ENCODE measurements at regions not wholly inside any gene's neighbourhood (a gene's known extent, or its start where the extent isn't known, plus 50 kb on each side); places are given as distances from the start of the nearest gene placed in this dataset.
A peak's percentile ranks its signal among the peaks of the same experiment; 100 is the strongest.

DNA sequence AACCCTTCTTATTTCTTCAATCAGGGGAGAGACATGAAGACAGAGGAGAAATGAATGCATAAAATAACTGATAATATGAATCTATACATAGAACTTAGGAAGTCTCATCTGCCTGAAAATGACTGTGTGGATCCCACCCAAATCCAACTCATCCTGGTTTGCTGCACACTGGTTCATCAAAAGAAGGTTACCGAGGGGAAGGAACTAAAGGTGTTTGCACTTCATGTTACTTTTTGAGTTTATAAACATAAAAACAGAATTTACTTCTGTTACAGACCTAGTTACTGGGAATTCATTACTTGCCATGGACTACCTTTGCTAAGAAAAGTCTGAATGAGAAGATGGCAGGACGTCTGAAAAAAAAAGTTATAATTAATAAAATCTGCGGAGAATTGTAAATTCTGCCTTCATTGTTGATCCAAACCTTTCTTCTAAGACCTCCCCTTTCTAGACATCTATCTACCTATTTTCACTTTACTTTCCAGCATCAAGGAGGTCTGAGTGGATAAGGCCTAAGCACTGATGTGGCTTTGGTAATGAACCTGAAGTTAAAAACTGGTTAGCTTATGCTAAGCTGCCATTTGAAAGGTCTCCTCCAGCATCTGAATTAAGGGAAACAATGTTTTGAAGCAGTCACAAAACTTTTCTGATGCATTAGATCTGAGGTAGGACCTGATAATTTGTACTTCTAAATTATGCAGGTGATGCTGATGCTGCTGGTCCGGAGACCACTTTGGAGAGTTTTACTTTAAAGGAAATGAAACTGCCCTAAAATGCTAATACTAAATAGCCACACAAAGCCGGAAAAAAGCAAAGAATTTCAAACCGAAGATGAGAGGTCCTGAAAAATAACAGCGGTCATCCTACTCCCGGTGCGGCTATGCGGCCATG, 84.0 kb downstream of the HFE start:
- TF ChIP-seq, protein P1, sequence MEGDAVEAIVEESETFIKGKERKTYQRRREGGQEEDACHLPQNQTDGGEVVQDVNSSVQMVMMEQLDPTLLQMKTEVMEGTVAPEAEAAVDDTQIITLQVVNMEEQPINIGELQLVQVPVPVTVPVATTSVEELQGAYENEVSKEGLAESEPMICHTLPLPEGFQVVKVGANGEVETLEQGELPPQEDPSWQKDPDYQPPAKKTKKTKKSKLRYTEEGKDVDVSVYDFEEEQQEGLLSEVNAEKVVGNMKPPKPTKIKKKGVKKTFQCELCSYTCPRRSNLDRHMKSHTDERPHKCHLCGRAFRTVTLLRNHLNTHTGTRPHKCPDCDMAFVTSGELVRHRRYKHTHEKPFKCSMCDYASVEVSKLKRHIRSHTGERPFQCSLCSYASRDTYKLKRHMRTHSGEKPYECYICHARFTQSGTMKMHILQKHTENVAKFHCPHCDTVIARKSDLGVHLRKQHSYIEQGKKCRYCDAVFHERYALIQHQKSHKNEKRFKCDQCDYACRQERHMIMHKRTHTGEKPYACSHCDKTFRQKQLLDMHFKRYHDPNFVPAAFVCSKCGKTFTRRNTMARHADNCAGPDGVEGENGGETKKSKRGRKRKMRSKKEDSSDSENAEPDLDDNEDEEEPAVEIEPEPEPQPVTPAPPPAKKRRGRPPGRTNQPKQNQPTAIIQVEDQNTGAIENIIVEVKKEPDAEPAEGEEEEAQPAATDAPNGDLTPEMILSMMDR (IDR thresholded peaks at IDR 0.05; ENCODE audit: low read depth, low read length), result no peak
- H3K36me3 ChIP-seq, result no peaks in the 10 kb centered on the region
- H3K9me3 ChIP-seq (ENCODE audit: severe bottlenecking), result no peaks in the 10 kb centered on the region
- peak overlapping the region; percentile 94 for H3K4me3 ChIP-seq (ENCODE audit: low read depth, low read length)
- no peaks in the 10 kb centered on the region for H3K27me3 ChIP-seq (ENCODE audit: insufficient read depth, low read depth, severe bottlenecking)
- no peak for DNase-seq
- peak overlapping the region; percentile 85 for H3K27ac ChIP-seq

DNA sequence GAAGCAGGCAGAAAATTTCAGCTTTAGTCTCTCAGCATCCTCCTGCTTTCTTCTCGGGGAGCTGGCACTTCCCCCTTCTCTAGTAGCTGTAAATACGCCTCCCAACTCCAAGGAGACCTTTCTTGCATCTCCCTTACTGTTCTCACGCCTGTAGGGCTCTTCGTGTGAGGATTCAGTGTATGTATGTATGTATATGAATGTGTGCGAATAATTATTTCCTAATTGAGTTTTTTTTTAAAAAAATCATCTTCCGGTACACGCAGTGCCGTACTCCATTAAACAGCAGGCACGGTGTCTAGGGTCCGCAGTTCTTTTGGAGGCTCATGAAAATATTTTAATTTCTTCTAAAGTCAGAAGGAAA, 85.4 kb downstream of the HFE start:
- TF ChIP-seq, protein P1 (IDR thresholded peaks at IDR 0.05; ENCODE audit: low read depth, low read length), result no peak
- no peaks in the 10 kb centered on the region for H3K36me3 ChIP-seq
- H3K4me3 ChIP-seq (ENCODE audit: low read depth, low read length), result peak overlapping the region; percentile 94
- H3K27ac ChIP-seq, result peak overlapping the region; percentile 85
- no peaks in the 10 kb centered on the region for H3K27me3 ChIP-seq (ENCODE audit: insufficient read depth, low read depth, severe bottlenecking)
- no peaks in the 10 kb centered on the region for H3K9me3 ChIP-seq (ENCODE audit: severe bottlenecking)
- no peak for DNase-seq

DNA sequence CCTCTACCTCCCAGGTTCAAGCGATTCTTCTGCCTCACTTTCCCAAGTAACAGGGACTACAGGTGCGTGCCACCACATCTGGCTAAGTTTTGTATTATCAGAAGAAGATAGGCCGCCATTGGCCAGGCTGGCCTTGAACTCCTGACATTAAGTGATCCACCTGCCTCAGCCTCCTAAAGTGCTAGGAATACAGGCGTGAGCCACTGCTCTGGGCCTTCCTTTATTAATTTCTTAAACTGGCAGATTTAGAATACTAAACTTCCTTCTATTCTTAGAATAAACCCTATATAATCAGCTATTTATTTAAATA, 86.6 kb downstream of the HFE start:
- H3K27me3 ChIP-seq (ENCODE audit: insufficient read depth, low read depth, severe bottlenecking), result no peaks in the 10 kb centered on the region
- H3K27ac ChIP-seq, result no peak overlapping the region
- TF ChIP-seq, protein P1 (IDR thresholded peaks at IDR 0.05; ENCODE audit: low read depth, low read length), result no peak
- H3K4me3 ChIP-seq (ENCODE audit: low read depth, low read length), result no peak overlapping the region
- no peaks in the 10 kb centered on the region for H3K9me3 ChIP-seq (ENCODE audit: severe bottlenecking)
- no peak for DNase-seq
- H3K36me3 ChIP-seq, result no peaks in the 10 kb centered on the region

DNA sequence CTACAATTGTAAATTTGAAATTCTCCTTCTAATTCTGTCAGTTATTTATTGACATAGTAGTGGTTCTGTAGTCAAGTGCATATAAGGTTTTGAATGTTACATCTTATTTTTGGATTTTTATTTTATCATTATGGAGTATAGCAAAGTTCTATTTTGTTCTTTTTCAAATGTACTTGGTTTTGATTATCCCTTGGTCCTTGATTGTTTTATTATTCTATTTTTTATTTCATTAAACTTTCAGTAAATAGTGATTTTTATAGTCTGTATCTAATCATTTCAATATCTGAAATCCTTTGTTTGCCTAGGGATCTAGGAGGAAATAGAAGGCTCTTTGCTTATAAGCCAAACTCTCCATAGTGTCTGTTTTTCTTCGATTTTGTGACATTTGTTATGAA, 87.8 kb downstream of the HFE start:
- H3K27me3 ChIP-seq (ENCODE audit: insufficient read depth, low read depth, severe bottlenecking), result no peaks in the 10 kb centered on the region
- no peaks in the 10 kb centered on the region for H3K36me3 ChIP-seq
- DNase-seq, result no peak
- H3K4me3 ChIP-seq (ENCODE audit: low read depth, low read length), result no peak overlapping the region
- no peak overlapping the region for H3K27ac ChIP-seq
- TF ChIP-seq, protein P1 (IDR thresholded peaks at IDR 0.05; ENCODE audit: low read depth, low read length), result no peak
- H3K9me3 ChIP-seq (ENCODE audit: severe bottlenecking), result no peaks in the 10 kb centered on the region

DNA sequence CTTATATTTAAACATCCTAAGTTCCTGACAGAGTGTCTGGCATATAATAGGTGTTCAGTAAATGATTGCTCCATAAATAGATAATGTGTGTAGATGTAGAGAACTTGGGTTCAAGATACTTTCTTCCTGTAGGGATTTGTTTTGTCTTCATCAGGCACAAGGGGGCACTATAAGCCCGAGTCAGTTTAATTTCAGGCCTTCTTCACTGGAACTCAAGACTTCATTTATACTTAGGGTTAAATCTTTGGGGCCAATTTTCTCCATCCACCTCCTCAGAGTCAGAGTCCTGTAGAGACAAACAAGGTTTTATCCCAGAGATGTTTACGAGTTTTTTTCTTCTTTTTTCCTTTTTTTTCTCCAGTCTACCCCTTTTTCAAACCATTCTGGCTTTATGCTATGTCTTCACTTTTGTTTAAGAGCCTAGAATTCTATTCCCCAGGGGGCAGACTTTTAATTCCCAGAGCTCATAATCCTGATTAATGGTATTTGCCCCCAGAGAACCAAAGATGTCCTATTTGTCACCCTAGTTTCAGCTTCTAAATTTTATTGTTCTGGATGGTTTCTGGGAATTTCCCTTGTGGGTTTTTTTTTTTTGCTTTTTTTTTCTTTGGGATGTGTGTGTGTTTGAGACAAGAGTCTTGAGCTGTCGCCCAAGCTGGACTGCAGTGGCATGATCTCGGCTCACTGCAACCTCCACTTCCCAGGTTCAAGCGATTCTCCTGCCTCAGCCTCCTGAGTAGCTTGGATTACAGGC, 88.4 kb downstream of the HFE start:
- H3K27ac ChIP-seq, result no peak overlapping the region
- no peaks in the 10 kb centered on the region for H3K27me3 ChIP-seq (ENCODE audit: insufficient read depth, low read depth, severe bottlenecking)
- H3K36me3 ChIP-seq, result no peaks in the 10 kb centered on the region
- TF ChIP-seq, protein P1 (IDR thresholded peaks at IDR 0.05; ENCODE audit: low read depth, low read length), result peak; percentile 58
- H3K9me3 ChIP-seq (ENCODE audit: severe bottlenecking), result no peaks in the 10 kb centered on the region
- DNase-seq, result peak; percentile 78
- H3K4me3 ChIP-seq (ENCODE audit: low read depth, low read length), result no peak overlapping the region

All from WERI-Rb-1 (cell line).